ENCODE measurements at regions not wholly inside any gene's neighbourhood (a gene's known extent, or its start where the extent isn't known, plus 50 kb on each side); places are given as distances from the start of the nearest gene placed in this dataset.
"Not testable (repeated sequence)": the region's sequence is repeated elsewhere in the genome, so short reads cannot be mapped to it uniquely, and the experiment has no call there.

DNA sequence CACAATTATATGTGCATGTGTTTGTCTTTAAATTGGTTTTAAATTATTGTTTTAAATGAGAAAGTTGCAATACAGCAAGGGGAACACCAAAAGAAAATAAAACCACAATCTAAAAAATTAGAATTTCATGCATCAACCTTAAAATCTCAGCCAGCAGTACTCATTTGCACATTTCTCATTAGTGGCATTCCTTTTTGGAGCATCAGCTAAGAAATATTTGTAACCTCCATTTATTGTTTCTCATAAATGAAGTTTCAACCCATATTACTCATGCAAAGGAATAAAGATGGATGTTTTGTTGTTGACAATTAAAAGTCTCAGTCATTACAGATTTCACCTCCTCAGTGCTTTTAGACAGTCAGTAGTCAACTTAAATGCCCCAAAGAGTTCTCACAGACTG, 160.1 kb downstream of the TBX15 start:
- Mint-ChIP-seq H3K36me3 (ENCODE audit: low read depth) (no peaks in the 10 kb centered on the region), H3K4me1 (no peaks in the 10 kb centered on the region), H3K27ac (no peak overlapping the region), H3K4me3 (no peak overlapping the region), H3K9me3 (peaks cover 15% of the 10 kb centered on the region), H3K27me3 (peaks cover 2% of the 10 kb centered on the region)
- ATAC-seq (no peak), DNase-seq (no peak)

DNA sequence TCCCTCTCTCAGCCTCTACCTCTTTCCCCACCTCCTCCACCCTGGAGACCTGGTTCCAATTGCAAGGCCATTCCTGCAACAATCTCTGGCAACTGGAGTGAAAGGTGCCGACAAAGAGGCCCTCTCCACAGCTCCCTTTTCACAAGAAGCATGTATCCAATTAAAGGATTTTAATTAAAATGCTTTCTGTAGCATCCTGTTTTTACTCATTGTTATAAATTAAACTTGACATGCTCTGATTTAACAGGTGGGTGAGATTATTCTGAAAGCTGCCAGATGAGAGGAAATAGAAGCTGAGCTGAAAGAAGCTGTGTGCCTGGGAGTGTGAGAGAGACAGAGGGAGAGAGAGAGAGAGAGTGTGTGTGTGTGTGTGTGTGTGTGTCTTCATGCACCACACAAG, 160.5 kb downstream of the TBX15 start:
- no peak overlapping the region for H3K4me3 Mint-ChIP-seq
- no peaks in the 10 kb centered on the region for H3K4me1 Mint-ChIP-seq
- DNase-seq (no peak), ATAC-seq (no peak)
- H3K27me3 Mint-ChIP-seq = peaks cover 2% of the 10 kb centered on the region
- H3K27ac Mint-ChIP-seq = no peak overlapping the region
- H3K36me3 Mint-ChIP-seq (ENCODE audit: low read depth) = no peaks in the 10 kb centered on the region
- peaks cover 16% of the 10 kb centered on the region for H3K9me3 Mint-ChIP-seq

DNA sequence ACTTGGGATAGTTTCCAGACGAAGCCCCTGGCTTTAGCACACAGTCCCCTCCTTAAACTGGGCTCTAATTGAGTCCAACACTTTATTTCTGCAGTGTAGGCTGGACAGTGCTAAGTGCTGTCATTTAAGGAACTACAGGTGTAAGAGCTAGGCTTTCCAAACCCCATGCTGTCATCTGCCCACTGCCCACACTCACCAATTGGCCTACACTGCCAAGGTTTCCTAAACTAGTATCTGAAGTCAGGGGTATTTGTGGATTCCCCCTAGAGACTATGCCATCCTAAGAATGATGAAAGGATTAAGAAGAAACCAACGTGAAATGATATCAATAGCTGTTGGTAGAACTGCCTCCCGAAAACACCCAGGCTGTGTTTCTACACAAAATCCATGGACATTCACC, 160.9 kb downstream of the TBX15 start:
- peaks cover 2% of the 10 kb centered on the region for H3K27me3 Mint-ChIP-seq
- no peak overlapping the region for H3K4me3 Mint-ChIP-seq
- H3K9me3 Mint-ChIP-seq = peaks cover 16% of the 10 kb centered on the region
- ATAC-seq = no peak
- H3K4me1 Mint-ChIP-seq = no peaks in the 10 kb centered on the region
- no peak overlapping the region for H3K27ac Mint-ChIP-seq
- no peak for DNase-seq
- H3K36me3 Mint-ChIP-seq (ENCODE audit: low read depth) = no peaks in the 10 kb centered on the region

DNA sequence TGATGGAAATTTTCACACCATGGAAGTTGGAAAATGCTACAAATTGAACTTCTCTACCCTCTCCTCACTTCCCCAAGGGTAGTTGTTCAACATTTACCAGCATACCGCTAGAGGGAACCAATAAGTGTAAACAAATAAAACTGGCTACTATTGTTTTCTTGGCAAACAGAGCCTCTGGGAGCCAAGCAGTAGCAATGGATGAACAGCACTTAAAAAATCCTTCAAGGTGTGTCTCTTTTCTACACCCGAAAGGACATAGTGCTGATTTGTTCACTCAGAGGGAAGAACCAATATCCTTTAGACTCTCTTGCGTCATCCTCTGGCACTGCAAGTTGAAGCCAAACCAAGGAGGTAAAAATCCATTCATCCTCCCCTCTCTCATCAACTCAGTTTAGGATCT, 161.5 kb downstream of the TBX15 start:
- no peak overlapping the region for H3K27ac Mint-ChIP-seq
- H3K4me1 Mint-ChIP-seq = no peaks in the 10 kb centered on the region
- peaks cover 2% of the 10 kb centered on the region for H3K27me3 Mint-ChIP-seq
- ATAC-seq (no peak), DNase-seq (no peak)
- no peak overlapping the region for H3K4me3 Mint-ChIP-seq
- peaks cover 16% of the 10 kb centered on the region for H3K9me3 Mint-ChIP-seq
- no peaks in the 10 kb centered on the region for H3K36me3 Mint-ChIP-seq (ENCODE audit: low read depth)

DNA sequence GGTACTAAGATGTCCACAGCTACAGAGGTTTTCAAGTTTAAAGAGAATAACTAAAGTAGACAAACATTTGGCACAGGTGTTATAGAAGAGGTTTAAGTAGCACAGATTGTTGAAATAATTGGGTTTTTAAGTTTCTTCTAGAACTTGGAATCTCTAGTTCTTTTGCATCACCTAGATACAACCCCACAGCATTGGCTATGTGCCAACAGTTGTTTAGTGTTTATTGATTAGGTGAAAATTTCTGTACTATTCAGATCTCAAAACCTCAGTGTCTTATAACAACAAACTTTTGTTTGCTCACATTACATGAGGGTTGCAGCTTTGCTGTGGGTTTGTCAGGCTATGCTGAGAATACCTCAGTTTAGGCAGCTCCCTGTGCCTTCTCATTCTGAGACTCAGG, 162.5 kb downstream of the TBX15 start:
- Mint-ChIP-seq H3K27ac (no peak overlapping the region), H3K36me3 (ENCODE audit: low read depth) (no peaks in the 10 kb centered on the region), H3K4me3 (no peak overlapping the region), H3K9me3 (peaks cover 19% of the 10 kb centered on the region), H3K27me3 (peaks cover 2% of the 10 kb centered on the region), H3K4me1 (no peaks in the 10 kb centered on the region)
- ATAC-seq (no peak), DNase-seq (no peak)

DNA sequence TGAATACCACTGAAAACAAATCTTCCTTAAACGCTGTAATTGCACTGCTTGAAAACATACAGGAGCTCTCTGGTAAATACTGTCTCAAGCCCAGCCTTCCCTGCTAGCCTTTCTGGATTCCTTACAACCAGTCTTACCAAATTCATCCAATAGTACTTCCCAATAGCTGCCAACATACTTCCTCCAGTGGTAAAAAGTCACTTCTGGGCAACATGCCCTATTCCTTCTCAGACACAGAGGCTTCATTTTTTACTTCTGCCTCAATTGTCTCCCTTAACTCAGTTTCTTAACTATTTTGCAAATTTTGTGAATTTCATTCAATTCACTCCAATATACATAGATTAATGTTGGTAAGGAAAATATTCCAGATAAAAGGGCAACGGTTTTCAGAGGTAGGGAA, 166.3 kb downstream of the TBX15 start:
- ATAC-seq (no peak), DNase-seq (no peak)
- Mint-ChIP-seq H3K4me3 (no peak overlapping the region), H3K27ac (no peak overlapping the region), H3K4me1 (no peaks in the 10 kb centered on the region), H3K27me3 (no peaks in the 10 kb centered on the region), H3K9me3 (peaks cover 12% of the 10 kb centered on the region), H3K36me3 (ENCODE audit: low read depth) (no peaks in the 10 kb centered on the region)

DNA sequence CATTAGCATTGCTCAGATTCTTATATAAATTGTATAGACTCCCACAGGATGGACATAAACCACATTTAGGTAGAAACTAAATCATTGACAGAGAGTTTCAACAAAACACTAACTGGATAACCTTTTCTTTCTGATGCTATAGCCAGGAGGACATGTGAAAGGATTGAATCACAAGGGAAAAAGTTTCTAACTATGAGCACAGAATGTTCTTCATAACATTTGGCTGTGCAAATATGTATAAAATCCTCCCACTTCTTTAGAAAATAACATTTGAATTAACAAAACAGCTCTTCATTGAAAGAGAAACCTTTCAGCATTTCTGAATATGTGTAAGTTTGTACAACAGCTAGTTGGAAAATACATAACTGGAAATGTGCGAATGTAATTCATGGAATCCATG, 167.3 kb downstream of the TBX15 start:
- H3K27ac Mint-ChIP-seq = no peak overlapping the region
- ATAC-seq = no peak

DNA sequence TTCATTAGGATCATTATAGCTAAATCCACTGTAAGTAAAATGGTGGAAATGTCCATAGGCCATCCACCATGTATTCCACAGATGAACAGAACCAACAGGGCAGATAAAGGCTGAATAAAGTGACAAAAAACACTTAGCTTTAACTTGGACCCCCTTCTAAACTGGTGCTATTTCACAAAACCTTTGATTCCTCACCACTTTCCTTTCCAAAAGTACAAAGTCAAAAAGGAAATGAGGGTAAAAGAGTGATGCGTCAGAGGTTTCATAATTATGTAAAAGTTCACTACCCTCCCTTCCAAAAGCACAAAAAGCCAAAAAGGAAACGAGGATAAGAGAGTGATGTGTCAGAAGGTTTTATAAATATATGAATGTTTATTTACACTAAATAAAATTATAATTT, 172.2 kb downstream of the TBX15 start:
- Mint-ChIP-seq H3K4me3 (no peak overlapping the region), H3K27me3 (no peaks in the 10 kb centered on the region), H3K4me1 (no peaks in the 10 kb centered on the region), H3K9me3 (peaks cover 7% of the 10 kb centered on the region), H3K27ac (no peak overlapping the region), H3K36me3 (ENCODE audit: low read depth) (no peaks in the 10 kb centered on the region)
- ATAC-seq (no peak), DNase-seq (no peak)

More for the DNA sequence above, 167.3 kb downstream of the TBX15 start:
- H3K36me3 Mint-ChIP-seq (ENCODE audit: low read depth) = no peaks in the 10 kb centered on the region
- H3K4me3 Mint-ChIP-seq = no peak overlapping the region
- DNase-seq = no peak
- no peaks in the 10 kb centered on the region for H3K4me1 Mint-ChIP-seq
- no peaks in the 10 kb centered on the region for H3K27me3 Mint-ChIP-seq
- H3K9me3 Mint-ChIP-seq = peaks cover 15% of the 10 kb centered on the region

DNA sequence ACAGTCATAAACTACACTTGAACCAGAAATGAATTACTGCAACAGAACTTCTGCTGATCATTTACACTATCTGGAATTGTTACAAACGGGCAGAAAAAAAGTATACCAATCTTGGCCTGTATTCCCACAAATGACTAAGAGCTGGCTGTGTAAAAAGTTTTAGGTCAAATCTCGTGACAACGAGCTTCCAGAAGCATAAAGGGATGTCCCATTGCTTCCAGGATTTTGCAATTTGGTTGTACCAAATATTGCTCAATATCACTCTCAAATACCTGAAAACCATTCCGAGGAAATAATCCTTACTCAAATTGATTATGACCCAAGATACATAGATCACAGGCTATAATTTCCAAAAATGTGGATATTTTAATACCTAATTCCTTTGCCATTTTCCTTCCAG, 175.6 kb downstream of the TBX15 start:
- H3K27ac Mint-ChIP-seq = no peak overlapping the region
- no peaks in the 10 kb centered on the region for H3K4me1 Mint-ChIP-seq
- no peaks in the 10 kb centered on the region for H3K36me3 Mint-ChIP-seq (ENCODE audit: low read depth)
- no peak overlapping the region for H3K4me3 Mint-ChIP-seq
- no peak for DNase-seq
- H3K27me3 Mint-ChIP-seq = no peaks in the 10 kb centered on the region
- H3K9me3 Mint-ChIP-seq = peaks cover 4% of the 10 kb centered on the region
- no peak for ATAC-seq

DNA sequence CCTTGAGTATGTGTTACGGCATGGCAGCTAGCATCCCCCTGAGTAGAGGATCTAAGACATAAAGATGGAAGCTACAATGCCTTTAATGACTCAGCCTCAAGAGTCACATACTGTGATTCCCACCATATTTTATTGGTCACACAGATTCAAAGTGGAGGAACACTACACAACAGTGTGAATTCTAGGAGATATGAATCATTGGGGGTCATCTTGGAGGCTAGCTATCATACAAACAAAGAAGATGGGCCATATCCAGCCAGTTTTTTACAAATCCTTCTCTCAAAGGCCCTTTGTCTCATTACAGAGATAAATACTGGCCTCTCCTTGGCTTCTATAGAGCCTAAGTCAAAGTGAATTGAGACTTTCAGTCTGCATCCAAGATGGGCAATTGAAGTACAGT, 177.0 kb downstream of the TBX15 start:
- peaks cover 4% of the 10 kb centered on the region for H3K9me3 Mint-ChIP-seq
- ATAC-seq = no peak
- no peaks in the 10 kb centered on the region for H3K36me3 Mint-ChIP-seq (ENCODE audit: low read depth)
- H3K4me1 Mint-ChIP-seq = no peaks in the 10 kb centered on the region
- no peak overlapping the region for H3K4me3 Mint-ChIP-seq
- no peak overlapping the region for H3K27ac Mint-ChIP-seq
- no peak for DNase-seq
- H3K27me3 Mint-ChIP-seq = no peaks in the 10 kb centered on the region

DNA sequence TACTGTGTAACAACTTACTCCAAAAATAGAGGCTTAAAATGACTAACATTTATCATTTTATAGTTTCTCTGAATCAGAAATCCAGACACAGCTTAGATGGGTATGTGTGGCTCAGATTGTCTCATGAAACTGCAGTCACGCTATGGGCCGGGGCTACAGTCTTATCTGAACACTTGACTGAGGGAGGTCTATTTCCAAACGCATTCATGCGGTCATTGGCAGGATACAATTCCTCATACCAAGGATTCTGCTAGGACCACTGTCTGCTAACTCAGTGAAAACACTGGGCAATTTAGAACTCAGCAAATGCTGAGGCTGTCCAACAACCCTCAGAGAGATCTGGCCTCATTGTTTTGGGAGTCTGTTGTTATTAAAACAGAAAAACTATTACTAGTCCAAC, 178.6 kb downstream of the TBX15 start:
- Mint-ChIP-seq H3K27me3 (no peaks in the 10 kb centered on the region), H3K36me3 (ENCODE audit: low read depth) (no peaks in the 10 kb centered on the region)

DNA sequence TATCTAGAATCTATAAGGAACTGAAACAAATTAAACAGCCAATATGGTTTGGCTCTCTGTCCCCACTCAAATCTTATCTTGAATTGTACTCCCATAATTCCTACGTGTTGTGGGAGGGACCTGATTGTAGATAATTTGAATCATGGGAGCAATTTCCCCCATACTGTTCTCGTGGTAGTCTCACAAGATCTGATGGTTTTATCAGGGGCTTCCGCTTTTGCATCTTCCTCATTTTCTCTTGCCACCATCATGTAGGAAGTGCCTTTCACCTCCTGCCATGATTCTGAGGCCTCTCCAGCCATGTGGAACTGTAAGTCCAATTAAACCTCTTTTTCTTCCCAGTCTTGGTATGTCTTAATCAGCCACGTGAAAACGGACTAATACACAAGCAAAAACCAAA, 185.0 kb downstream of the TBX15 start:
- not testable (repeated sequence) for H3K27ac Mint-ChIP-seq; DNase-seq; ATAC-seq; H3K36me3 Mint-ChIP-seq (ENCODE audit: low read depth); H3K4me3 Mint-ChIP-seq; H3K4me1 Mint-ChIP-seq; H3K27me3 Mint-ChIP-seq
- peaks cover 10% of the 10 kb centered on the region for H3K9me3 Mint-ChIP-seq

More for the DNA sequence above, 178.6 kb downstream of the TBX15 start:
- H3K4me3 Mint-ChIP-seq = no peak overlapping the region
- H3K9me3 Mint-ChIP-seq = no peaks in the 10 kb centered on the region
- H3K4me1 Mint-ChIP-seq = no peaks in the 10 kb centered on the region
- DNase-seq (no peak), ATAC-seq (no peak)
- no peak overlapping the region for H3K27ac Mint-ChIP-seq

DNA sequence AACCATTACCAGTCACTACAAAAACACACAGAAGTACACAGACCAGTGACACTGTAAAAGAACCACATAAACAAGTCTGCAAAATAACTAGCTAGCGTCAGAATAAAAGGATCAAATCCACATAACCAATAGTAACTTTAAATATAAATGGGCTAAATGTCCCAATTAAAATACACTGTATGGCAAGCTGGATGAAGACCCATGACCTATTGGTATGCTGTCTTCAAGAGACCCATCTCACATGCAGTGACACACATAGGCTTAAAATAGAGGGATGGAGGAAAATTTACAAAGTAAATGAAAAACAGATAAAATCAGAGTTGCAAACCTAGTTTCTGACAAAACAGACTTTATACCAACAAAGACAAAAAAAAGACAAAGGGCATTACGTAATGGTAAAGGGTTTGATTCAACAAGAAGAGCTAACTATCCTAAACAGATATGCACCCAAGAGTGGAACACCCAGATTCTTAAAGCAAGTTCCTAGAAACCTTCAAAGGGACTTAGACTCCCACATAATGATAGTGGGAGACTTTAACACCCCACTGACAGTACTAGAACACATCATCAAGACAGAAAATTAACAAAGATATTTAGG, 196.9 kb downstream of the TBX15 start:
- no peaks in the 10 kb centered on the region for H3K4me1 Mint-ChIP-seq

DNA sequence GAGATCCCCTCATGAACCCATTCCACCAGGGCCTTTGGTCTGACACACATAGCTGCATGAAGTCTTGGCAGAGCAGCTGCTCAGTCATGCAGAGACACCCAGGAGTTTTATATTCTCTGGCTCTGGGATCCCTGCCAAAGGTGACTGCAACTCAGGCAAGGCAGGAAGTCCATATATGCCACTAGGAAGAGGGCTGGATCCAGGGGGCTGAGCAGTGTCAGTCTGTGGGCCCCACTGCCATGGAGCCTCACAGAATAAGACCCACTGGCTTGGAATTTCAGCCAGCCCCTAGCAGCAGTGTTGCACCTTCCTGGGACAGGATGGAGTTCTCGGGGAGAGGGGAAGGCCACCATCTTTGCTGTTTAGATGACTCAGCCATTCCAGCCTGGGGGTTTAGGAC, 199.7 kb downstream of the TBX15 start:
- Mint-ChIP-seq H3K36me3 (ENCODE audit: low read depth) (no peaks in the 10 kb centered on the region), H3K4me1 (no peaks in the 10 kb centered on the region)
- DNase-seq = no peak

More for the DNA sequence above, 196.9 kb downstream of the TBX15 start:
- no peaks in the 10 kb centered on the region for H3K36me3 Mint-ChIP-seq (ENCODE audit: low read depth)
- no peak overlapping the region for H3K4me3 Mint-ChIP-seq
- H3K27ac Mint-ChIP-seq = no peak overlapping the region
- ATAC-seq = no peak
- no peak for DNase-seq
- no peaks in the 10 kb centered on the region for H3K27me3 Mint-ChIP-seq
- H3K9me3 Mint-ChIP-seq = peaks cover 15% of the 10 kb centered on the region

DNA sequence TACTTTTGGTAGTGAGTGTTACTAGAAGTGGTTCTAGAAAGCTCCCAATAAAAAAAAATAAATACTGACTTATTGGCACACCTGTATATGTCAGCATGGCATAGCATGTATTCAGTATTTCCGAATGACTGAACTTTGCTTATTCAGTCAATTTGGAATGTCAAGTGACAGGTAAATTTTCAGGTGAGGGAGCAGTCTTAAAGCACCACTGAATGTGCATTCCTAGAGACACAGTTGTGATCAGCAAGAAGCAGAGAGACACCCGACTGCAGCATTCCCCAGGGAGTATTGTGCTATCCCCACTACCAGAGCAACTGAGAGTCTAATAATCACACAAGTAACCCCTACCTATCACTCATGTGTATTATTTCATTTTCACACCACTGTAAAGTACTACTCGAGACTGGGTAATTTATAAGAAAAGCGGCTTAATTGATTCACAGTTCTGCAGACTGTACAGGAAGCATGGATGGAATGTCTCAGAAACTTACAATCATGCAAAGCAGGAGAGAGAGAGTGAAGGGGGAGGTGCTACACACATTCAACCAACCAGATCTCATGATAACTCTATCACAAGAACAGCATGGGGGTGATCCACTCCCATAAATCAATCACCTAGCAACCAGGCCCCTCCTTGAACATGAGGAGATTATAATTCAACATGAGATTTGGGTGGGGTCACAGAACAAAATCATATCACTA, 201.5 kb downstream of the TBX15 start:
- peaks cover 11% of the 10 kb centered on the region for H3K9me3 Mint-ChIP-seq
- no peaks in the 10 kb centered on the region for H3K27me3 Mint-ChIP-seq
- no peak overlapping the region for H3K4me3 Mint-ChIP-seq
- ATAC-seq (no peak), DNase-seq (no peak)
- no peak overlapping the region for H3K27ac Mint-ChIP-seq
- no peaks in the 10 kb centered on the region for H3K36me3 Mint-ChIP-seq (ENCODE audit: low read depth)
- no peaks in the 10 kb centered on the region for H3K4me1 Mint-ChIP-seq

More for the DNA sequence above, 199.7 kb downstream of the TBX15 start:
- Mint-ChIP-seq H3K4me3 (no peak overlapping the region), H3K27me3 (no peaks in the 10 kb centered on the region), H3K27ac (no peak overlapping the region), H3K9me3 (peaks cover 15% of the 10 kb centered on the region)
- no peak for ATAC-seq

Measured in activated naive CD8-positive, alpha-beta T cell treated with anti-CD3 and anti-CD28 coated beads, Interleukin-2, amount 50 U/mL, for 24 hours (primary cell).